Psoas muscle (tissue), 7 donors: ENCODE measurements at regions not wholly inside any gene's neighbourhood (a gene's known extent, or its start where the extent isn't known, plus 50 kb on each side); places are given as distances from the start of the nearest gene placed in this dataset.

ENCODE experiments used
- ATAC-seq, 4 donors: fragments of 200-7000 bp; cut with Tn5 transposase; one replicate each; pipeline ENCODE4 v1.9.1; 2020; ENCODE audit warnings: moderate library complexity in 3 of 4, mild to moderate bottlenecking in 2 of 4
- DNase-seq, 2 donors: peaks; one replicate each; pipeline ENCODE4 v3.0.0-alpha.2; 2020
- H3K27ac ChIP-seq: fragments of 200-600 bp; one replicate; pipeline ENCODE4 v1.8.0; 2022
- H3K27me3 ChIP-seq, 3 donors: fragments of 200-600 bp in 1 of 3; one replicate each; pipeline versions ENCODE4 v1.6.1 to v1.8.0; 2013 to 2022; ENCODE audit warnings: low read length in 2 of 3, mild to moderate bottlenecking in 2 of 3, moderate library complexity in 1 of 3; ENCODE audit not compliant: insufficient read depth in 3 of 3
- H3K36me3 ChIP-seq, 2 donors: fragments of 200-600 bp in 1 of 2; one replicate each; pipeline versions ENCODE4 v1.6.1 to v1.8.0; 2013 to 2022; ENCODE audit warnings: low read depth in 1 of 2, mild to moderate bottlenecking in 1 of 2, moderate library complexity in 1 of 2; ENCODE audit not compliant: insufficient read depth in 1 of 2
- H3K4me1 ChIP-seq: fragments of 200-600 bp; one replicate; pipeline ENCODE4 v1.8.0; 2022
- H3K4me3 ChIP-seq: fragments of 200-600 bp; one replicate; pipeline ENCODE4 v1.8.0; 2022; ENCODE audit warnings: mild to moderate bottlenecking
- H3K9me3 ChIP-seq: fragments of 200-600 bp; one replicate; pipeline ENCODE4 v1.8.0; 2022
- WGBS, 3 donors: extraction: QIAGEN DNeasy Blood & Tissue Kit; methylation state at CpG; one replicate each; pipeline versions ENCODE4 v1.1.6 to v1.1.7; 2013; 5-methylcytosine and 5-hydroxymethylcytosine counted together
- intact Hi-C, 2 donors: fragments of 100-400 bp; cut with DNase I; formaldehyde crosslinking; loops; one replicate each; pipeline versions ENCODE4 v1.11.0 to v1.14.2; 2022
- TF ChIP-seq, protein P1 (sequence below): fragments of 200-600 bp; IDR thresholded peaks from one replicate; pipeline ENCODE4 v1.8.0; 2022; ENCODE audit warnings: antibody characterized with exemption
- donor health status: healthy with polysubstance abuse.
- donor health status: DM: no; HTN: no; CAD: no; lungs with moderate emphysema.
- donor health status: Bipolar disorder and iron deficiency.
- donor health status: healthy.
- donor health status: DM: yes; HTN: yes; CAD: no.
- donor health status: DM: no; HTN: no; CAD: no.
- donor health status: DM: yes; HTN: yes; CAD: no.

DNA sequence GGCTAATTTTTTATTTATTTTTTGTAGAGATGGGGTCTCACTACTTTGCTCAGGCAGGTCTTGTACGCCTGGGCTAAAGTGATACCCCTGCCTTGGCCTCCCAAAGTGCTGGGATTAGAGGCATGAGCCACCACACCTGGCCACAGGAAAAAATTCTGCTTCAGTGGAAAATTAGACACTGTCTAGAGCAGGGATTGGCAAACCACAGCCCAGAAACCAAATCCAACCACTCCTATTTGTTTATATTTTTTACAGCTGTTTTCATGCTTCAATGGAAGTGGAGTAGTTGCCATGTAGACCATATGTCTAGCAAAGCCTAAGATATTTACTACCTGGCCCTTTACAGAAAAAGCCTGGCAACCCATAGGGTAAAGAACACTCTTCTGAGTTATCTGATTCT lies 123.7 kb upstream of the MRI1 start:
- WGBS, 3 donors = 41 to 60% (median 60%) methylated on average over 1 of the region's 1 CpG
- TF ChIP-seq, protein P1, sequence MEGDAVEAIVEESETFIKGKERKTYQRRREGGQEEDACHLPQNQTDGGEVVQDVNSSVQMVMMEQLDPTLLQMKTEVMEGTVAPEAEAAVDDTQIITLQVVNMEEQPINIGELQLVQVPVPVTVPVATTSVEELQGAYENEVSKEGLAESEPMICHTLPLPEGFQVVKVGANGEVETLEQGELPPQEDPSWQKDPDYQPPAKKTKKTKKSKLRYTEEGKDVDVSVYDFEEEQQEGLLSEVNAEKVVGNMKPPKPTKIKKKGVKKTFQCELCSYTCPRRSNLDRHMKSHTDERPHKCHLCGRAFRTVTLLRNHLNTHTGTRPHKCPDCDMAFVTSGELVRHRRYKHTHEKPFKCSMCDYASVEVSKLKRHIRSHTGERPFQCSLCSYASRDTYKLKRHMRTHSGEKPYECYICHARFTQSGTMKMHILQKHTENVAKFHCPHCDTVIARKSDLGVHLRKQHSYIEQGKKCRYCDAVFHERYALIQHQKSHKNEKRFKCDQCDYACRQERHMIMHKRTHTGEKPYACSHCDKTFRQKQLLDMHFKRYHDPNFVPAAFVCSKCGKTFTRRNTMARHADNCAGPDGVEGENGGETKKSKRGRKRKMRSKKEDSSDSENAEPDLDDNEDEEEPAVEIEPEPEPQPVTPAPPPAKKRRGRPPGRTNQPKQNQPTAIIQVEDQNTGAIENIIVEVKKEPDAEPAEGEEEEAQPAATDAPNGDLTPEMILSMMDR = no peak
- Histone ChIP-seq H3K4me3 (no peak overlapping the region), H3K4me1 (no peaks in the 10 kb centered on the region), H3K27me3 (peaks cover 0 to 4% (median 0%) of the 10 kb centered on the region in 3 donors), H3K36me3 (no peaks in the 10 kb centered on the region), H3K27ac (no peak overlapping the region), H3K9me3 (no peaks in the 10 kb centered on the region)
- DNase-seq (no peak), ATAC-seq (no peak)
- intact Hi-C loops = no loop called here

DNA sequence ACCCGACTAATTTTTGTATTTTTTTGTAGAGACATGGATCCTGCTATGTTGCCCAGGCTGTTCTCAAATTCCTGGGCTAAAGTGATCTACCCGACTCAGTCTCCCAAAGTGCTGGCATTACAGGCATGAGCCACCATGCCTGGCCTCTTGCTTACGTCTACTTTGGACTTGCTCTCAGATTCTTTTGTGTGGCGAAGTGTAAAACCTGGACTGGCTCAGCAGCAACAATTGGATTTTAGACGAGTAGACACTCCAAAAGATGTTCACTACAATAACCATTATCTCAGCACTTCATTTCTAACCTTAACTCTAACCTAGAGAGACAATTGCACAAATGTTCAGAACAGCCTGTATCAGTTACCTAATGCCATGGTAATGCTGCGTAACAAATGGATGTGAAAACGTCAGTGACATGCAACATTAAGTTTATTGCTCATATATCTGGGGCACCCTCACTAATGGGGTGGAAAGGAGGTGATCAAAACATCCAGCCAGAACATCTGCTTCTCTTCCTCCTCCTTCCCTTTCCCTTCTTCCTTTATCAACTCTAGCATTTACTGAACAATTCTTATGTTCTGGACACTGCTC lies 124.9 kb upstream of the MRI1 start:
- H3K27ac ChIP-seq = no peak overlapping the region
- H3K4me3 ChIP-seq = no peak overlapping the region
- H3K27me3 ChIP-seq = peaks cover 0 to 4% (median 0%) of the 10 kb centered on the region in 3 donors
- DNase-seq (no peak), ATAC-seq (no peak)
- peaks cover 7% of the 10 kb centered on the region for H3K9me3 ChIP-seq
- TF ChIP-seq, protein P1 = no peak
- H3K36me3 ChIP-seq = no peaks in the 10 kb centered on the region
- WGBS, 3 donors = 50 to 58% (median 51%) methylated on average over 7 of the region's 7 CpGs
- H3K4me1 ChIP-seq = no peaks in the 10 kb centered on the region
- intact Hi-C loops = no loop called here

DNA sequence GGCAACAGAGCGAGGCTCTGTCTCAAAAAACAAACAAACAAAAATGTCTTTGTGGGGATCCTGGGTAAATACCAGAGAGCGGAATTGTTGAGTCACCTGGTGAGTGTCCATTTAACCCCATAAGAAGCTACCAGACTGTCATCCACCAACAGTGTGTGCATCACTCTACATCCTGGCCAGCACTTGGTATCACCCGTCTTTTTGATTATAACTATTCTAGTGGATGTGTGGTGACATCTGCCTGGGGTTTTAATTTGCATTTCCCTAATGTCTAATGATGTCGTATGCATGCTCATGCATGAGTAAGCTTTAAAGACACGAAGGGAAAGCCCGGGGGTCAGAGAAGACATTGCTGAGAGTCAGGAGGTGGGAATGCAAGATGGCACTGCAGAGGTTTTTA lies 126.7 kb upstream of the MRI1 start:
- intact Hi-C loops = no loop called here
- H3K9me3 ChIP-seq = peaks cover 7% of the 10 kb centered on the region

DNA sequence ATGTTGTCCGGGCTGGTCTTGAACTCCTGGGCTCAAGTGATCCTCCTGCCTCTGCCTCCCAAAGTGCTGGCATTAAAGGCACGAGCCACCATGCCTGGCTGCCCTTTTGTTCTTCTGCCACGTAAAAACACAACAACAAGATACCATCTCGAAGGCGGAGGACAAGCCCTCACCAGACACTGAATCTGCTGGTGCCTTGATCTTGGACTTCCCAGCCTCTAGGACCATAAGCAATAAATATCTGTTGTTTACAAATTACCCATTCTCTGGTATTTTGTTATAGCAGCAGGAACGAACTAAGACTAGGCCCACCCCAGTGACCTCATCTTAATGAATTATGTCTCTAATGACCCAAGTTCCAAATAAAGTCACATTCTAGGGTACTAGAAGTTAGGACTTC lies 128.4 kb upstream of the CACNA1A start:
- Histone ChIP-seq H3K4me1 (no peaks in the 10 kb centered on the region), H3K4me3 (no peak overlapping the region), H3K27me3 (peaks cover 0 to 4% (median 0%) of the 10 kb centered on the region in 3 donors), H3K36me3 (no peaks in the 10 kb centered on the region), H3K27ac (no peak overlapping the region), H3K9me3 (peaks cover 7% of the 10 kb centered on the region)
- TF ChIP-seq, protein P1 = no peak
- 79 to 88% (median 80%) methylated on average over 6 of the region's 6 CpGs for WGBS, 3 donors
- ATAC-seq (no peak), DNase-seq (no peak)
- intact Hi-C loops = no loop called here

More for the DNA sequence above, 126.7 kb upstream of the MRI1 start:
- DNase-seq = no peak
- ATAC-seq = no peak
- TF ChIP-seq, protein P1 = no peak
- H3K36me3 ChIP-seq = no peaks in the 10 kb centered on the region
- WGBS, 3 donors = 84% methylated on average over 6 of the region's 6 CpGs
- H3K4me3 ChIP-seq = no peak overlapping the region
- no peaks in the 10 kb centered on the region for H3K4me1 ChIP-seq
- no peak overlapping the region for H3K27ac ChIP-seq
- H3K27me3 ChIP-seq = peaks cover 0 to 4% (median 0%) of the 10 kb centered on the region in 3 donors

DNA sequence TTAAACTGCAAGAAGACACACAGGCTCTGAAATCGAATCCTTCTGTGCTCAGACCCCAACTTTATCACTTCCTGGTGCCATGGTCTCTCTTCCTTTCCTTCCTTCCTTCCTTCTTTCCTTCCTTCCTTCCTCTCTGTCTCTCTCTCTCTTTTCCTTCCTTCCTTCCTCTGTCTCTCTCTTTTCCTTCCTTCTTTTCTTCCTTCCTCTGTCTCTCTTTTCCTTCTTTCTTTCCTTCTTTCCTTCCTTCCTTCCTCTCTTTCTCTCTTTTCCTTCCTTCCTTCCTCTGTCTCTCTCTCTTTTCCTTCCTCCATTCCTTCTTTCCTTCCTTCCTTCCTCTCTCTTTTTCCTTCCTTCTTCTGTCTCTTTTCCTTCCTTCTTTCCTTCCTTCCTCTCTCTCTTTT lies 127.2 kb upstream of the CACNA1A start:
- intact Hi-C loops = no loop called here
- WGBS, 3 donors = 36 to 48% (median 37%) methylated on average over 1 of the region's 1 CpG
- DNase-seq = no peak
- Histone ChIP-seq H3K27me3 (no peaks in the 10 kb centered on the region), H3K4me1 (no peaks in the 10 kb centered on the region), H3K36me3 (no peaks in the 10 kb centered on the region), H3K27ac (no peak overlapping the region), H3K4me3 (no peak overlapping the region), H3K9me3 (peaks cover 7% of the 10 kb centered on the region)
- TF ChIP-seq, protein P1 = no peak
- ATAC-seq = no peak
